ENCODE measurements at regions not wholly inside any gene's neighbourhood (a gene's known extent, or its start where the extent isn't known, plus 50 kb on each side); places are given as distances from the start of the nearest gene placed in this dataset.
"Not testable (repeated sequence)": the region's sequence is repeated elsewhere in the genome, so short reads cannot be mapped to it uniquely, and the experiment has no call there.

DNA sequence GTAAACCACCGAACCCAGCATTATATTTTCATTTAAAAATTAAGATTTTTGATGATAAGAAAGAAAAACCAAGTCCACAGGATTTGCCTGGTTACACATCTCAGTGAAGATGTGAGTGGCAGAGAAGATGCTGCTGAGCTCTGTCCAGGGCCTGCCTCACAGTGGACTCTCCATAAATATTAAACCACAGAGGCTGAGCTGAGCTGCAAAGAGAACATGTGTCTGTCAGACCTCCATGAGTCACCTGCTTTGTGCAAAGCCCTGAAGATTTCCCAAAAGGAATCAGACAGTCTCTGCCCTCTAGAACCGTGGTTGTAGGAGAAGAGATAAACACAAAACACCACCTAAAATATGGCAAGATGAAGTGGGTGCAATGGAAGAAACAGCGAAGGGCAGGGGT is 127.2 kb upstream of the TSC22D1 start:
- Mint-ChIP-seq H3K4me3 (no peak overlapping the region), H3K27ac (no peak overlapping the region), H3K36me3 (no peaks in the 10 kb centered on the region), H3K4me1 (no peaks in the 10 kb centered on the region), H3K27me3 (ENCODE audit: low read depth in 3 of 3) (peaks cover 0 to 6% (median 3%) of the 10 kb centered on the region in 3 donors), H3K9me3 (no peaks in the 10 kb centered on the region)
- no peak for DNase-seq

DNA sequence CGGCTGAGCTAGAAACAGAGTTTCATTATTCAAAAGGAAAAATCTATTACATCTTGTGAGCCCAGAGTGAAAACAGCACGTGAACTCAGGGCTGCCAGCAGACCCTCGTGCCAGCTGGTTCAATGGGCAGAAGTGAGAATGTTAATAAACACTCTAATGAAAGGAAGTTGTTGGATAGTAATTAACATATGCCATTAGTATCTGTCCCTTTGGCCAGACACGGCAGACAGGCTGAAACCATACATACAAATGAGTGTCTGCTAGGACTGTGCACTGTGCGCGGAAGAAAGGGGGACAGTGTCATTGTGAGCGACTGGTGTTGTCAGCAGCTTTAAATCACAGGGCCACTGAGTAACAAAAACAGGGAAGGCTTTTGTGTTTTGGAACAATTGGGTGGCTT is 121.9 kb upstream of the TSC22D1 start:
- no peak overlapping the region for H3K4me3 Mint-ChIP-seq
- DNase-seq, result no peak
- H3K27ac Mint-ChIP-seq, result no peak overlapping the region
- H3K9me3 Mint-ChIP-seq, result no peaks in the 10 kb centered on the region
- no peaks in the 10 kb centered on the region for H3K36me3 Mint-ChIP-seq
- H3K27me3 Mint-ChIP-seq (ENCODE audit: low read depth in 3 of 3), result peaks cover 2 to 4% (median 3%) of the 10 kb centered on the region in 3 donors
- no peaks in the 10 kb centered on the region for H3K4me1 Mint-ChIP-seq

DNA sequence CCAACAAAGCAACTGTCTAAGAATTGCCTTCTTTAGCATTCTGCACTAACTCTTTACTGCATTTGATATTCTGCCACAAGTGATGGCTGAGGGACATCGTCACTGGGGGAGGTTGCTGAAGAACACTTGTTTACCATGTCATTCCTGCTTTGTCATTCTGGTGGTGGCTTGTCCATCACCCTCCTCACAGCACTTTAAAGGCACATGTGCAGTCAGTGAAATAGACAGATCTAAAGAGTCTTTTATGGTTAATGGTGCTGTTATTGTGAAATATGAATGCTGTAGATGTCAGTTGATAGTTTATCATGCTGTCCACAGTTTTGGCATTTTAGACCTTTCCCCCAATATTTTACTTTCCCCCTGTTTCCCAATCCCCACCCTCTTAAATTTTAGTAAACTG is 120.9 kb upstream of the TSC22D1 start:
- Mint-ChIP-seq H3K4me1 (no peaks in the 10 kb centered on the region), H3K27me3 (ENCODE audit: low read depth in 3 of 3) (peaks cover 2 to 4% (median 3%) of the 10 kb centered on the region in 3 donors), H3K9me3 (no peaks in the 10 kb centered on the region), H3K36me3 (no peaks in the 10 kb centered on the region), H3K4me3 (no peak overlapping the region), H3K27ac (no peak overlapping the region)
- no peak for DNase-seq

DNA sequence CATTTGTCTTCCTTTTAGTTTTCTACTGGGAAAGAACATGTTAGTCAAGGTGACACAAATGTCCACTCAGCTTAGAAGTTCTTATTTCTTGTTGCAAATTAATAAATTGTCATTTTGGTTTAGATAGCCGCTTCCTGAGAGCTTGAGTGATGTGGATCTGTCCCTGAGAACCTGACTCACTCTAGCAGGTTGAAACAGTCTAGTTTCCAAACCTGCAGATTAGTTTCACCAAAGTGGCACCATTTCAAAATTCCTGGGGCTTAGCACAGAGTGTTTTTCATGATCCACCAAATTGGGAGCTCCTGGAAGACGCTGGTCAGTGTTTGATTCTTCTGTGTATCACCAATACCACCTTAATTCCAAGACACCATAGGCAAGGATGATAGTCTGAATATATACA is 119.4 kb upstream of the TSC22D1 start:
- Mint-ChIP-seq H3K27me3 (ENCODE audit: low read depth in 3 of 3) (peaks cover 2 to 5% (median 4%) of the 10 kb centered on the region in 3 donors), H3K36me3 (no peaks in the 10 kb centered on the region), H3K4me1 (no peaks in the 10 kb centered on the region), H3K9me3 (no peaks in the 10 kb centered on the region), H3K27ac (no peak overlapping the region), H3K4me3 (no peak overlapping the region)
- DNase-seq, result no peak

DNA sequence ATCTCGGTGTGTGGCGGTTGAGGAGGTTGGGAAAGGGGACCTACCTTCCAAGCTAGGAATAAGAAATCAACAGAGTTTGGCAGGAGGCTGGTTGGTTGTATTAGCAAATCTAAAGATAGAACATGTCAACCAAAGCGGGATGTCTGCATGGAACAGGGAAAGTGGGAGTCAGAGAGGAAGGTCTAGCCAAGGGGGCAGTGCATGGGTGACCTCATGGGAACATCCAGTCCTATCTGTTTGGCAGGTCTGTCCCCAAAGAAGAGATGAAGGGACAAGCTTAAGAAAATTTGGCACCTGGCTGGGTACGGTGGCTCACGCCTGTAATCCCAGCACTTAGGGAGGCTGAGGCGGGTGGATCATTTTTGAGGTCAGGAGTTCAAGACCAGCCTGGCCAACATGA is 118.7 kb upstream of the TSC22D1 start:
- Mint-ChIP-seq H3K4me3 (no peak overlapping the region), H3K9me3 (no peaks in the 10 kb centered on the region), H3K36me3 (no peaks in the 10 kb centered on the region), H3K4me1 (no peaks in the 10 kb centered on the region), H3K27me3 (ENCODE audit: low read depth in 3 of 3) (peaks cover 4 to 5% (median 4%) of the 10 kb centered on the region in 3 donors), H3K27ac (no peak overlapping the region)
- DNase-seq, result no peak

DNA sequence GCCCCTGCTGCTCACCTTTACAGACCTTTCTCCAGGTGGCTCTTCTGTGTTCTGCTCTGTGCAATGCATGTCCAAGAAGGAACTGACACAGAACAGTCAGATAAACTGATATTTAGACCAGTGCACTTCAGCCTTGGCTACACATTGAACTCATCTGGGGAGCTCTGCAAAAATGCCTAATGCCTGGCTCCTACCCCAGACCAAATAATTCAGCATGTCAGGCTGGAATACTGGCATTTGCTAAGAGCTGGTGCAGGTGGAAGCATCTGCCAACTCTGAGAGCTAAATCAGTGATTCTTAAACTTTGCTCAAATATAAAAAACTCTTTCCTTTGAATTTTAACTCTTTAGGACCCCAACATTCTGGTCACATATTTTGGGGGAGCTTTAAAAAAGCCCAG is 118.2 kb upstream of the TSC22D1 start:
- peaks cover 4 to 5% (median 4%) of the 10 kb centered on the region in 3 donors for H3K27me3 Mint-ChIP-seq (ENCODE audit: low read depth in 3 of 3)
- no peaks in the 10 kb centered on the region for H3K36me3 Mint-ChIP-seq
- DNase-seq, result no peak
- H3K4me3 Mint-ChIP-seq, result no peak overlapping the region
- no peaks in the 10 kb centered on the region for H3K4me1 Mint-ChIP-seq
- H3K9me3 Mint-ChIP-seq, result no peaks in the 10 kb centered on the region
- H3K27ac Mint-ChIP-seq, result no peak overlapping the region

DNA sequence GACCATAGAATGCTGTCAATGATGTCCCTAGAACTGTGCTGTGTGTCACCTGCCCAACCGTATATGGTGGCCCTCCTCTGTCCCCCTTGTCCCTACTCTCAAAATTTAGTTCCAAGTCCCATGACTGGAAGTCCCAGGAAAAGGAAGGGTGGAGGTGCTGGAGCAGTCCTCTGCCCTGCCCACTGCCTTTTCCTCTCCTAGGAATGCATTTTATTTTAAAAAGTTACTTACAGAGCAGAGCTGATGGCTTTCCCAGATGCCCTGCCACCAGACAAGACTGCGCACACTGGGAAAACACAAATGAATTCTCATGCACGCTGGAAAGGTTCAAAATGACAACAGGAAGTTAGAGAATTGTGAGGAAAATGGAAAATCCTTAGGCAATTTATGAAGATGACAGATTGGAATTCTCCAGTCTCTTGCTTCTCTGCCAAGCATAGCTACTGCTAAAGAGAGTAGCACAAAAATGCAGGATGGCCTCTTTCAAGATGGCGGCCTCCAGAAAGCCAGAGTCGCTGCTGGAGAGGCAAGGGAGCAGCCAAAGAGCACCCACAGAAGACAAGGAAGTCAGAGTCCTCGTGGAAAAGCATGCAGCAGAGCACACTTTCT is 117.1 kb upstream of the TSC22D1 start:
- Mint-ChIP-seq H3K4me1 (no peaks in the 10 kb centered on the region), H3K4me3 (no peak overlapping the region), H3K27me3 (ENCODE audit: low read depth in 3 of 3) (peaks cover 4 to 5% (median 4%) of the 10 kb centered on the region in 3 donors), H3K9me3 (no peaks in the 10 kb centered on the region), H3K27ac (no peak overlapping the region), H3K36me3 (no peaks in the 10 kb centered on the region)
- no peak for DNase-seq

DNA sequence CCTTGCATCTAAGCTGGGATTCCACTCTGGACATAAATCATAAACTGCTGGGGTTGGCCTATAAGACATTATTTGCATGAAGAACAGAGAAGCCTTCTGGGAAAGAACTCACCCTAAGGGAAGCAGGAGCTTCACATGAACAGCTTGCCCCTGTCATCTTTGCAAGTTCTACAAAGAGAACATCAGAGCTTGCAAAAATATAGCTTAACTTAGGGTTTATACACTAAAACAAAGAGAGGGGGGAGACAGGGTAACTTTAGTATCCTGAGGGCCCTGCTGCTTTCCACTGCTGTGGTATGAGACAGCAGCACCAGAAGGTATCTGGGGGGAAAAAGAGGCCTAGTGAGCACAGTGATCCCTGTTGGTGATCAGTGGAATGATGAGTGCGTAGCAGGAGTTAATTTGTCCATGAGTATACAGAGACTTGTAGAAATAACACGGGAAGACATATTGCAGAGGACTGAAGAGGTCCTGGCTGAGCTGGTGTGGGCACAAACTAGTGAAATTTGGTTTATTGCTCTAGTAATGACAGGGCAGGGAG is 116.1 kb upstream of the TSC22D1 start:
- Mint-ChIP-seq H3K27me3 (ENCODE audit: low read depth in 3 of 3) (peaks cover 1 to 5% (median 4%) of the 10 kb centered on the region in 3 donors), H3K36me3 (no peaks in the 10 kb centered on the region), H3K4me1 (no peaks in the 10 kb centered on the region), H3K4me3 (no peak overlapping the region), H3K27ac (no peak overlapping the region), H3K9me3 (no peaks in the 10 kb centered on the region)
- DNase-seq, result no peak

DNA sequence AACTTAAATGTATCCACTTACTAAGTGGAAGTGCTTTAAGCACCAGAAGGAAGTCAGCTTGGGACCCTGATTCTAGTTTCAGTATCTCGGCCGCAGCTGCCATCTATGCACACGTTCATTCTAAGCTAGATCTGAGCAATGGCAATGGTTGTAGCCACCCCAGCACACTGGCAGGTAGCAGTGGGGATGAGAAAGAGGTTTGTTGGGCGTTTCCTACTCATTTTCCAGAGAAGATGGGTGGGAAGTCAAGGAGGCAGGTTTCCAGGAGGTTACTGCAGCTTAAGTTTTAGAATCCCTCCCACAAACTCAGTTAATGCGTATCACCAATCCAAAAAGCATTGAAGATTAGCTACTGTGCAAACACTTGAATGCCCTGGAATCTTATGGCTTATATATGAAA is 114.2 kb upstream of the TSC22D1 start:
- DNase-seq, result no peak
- Mint-ChIP-seq H3K9me3 (no peaks in the 10 kb centered on the region), H3K36me3 (peaks cover 0 to 3% (median 0%) of the 10 kb centered on the region in 3 donors), H3K4me3 (no peak overlapping the region), H3K27ac (no peak overlapping the region), H3K4me1 (peaks cover 5 to 14% of the 10 kb centered on the region in 2 donors), H3K27me3 (ENCODE audit: low read depth in 3 of 3) (peaks cover 1 to 5% (median 4%) of the 10 kb centered on the region in 3 donors)

DNA sequence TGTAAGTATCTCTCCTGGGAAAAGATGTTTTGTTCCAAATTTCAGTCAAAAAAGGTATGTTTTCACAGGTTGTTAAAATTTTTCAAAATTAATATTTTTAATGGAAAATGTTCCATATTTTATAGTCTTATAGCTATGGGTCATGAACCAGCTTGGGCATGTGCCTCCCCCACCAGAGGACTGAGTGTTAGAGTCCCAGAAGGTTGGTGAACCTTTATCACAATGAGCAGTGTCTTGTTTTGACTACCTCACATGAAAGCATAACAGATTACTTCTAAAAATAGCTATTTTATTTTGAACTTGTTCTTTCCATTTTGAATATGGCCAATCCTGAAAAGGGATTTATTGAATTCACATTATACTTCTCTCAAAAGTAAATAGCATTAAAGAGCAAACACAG is 112.5 kb upstream of the TSC22D1 start:
- no peak for DNase-seq

DNA sequence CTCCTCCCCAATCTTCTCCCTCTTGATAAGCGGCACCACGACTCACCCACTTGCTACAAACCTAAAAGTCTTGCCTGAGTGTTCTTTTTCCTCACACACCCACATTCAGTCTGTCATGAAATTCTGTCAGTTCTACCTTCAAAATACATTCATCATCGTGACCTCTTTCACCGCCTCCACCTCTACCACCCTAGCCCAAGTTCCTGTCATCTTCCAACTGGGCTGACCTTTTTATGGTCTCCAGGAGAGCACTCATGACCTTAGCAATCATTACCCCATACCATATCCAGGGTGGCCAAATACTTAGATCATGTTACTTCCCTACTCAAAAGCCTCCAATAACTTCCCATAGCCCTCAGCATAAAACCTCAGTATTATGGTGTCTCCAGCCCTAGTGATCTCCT is 110.4 kb upstream of the TSC22D1 start:
- H3K4me3 Mint-ChIP-seq, result no peak overlapping the region
- peak overlapping the region in 1 of 6 donors; percentile 43 for H3K27ac Mint-ChIP-seq
- peaks cover 0 to 3% (median 0%) of the 10 kb centered on the region in 3 donors for H3K36me3 Mint-ChIP-seq
- peaks cover 0 to 4% (median 1%) of the 10 kb centered on the region in 3 donors for H3K27me3 Mint-ChIP-seq (ENCODE audit: low read depth in 3 of 3)
- peaks cover 5 to 16% of the 10 kb centered on the region in 2 donors for H3K4me1 Mint-ChIP-seq
- no peak for DNase-seq
- no peaks in the 10 kb centered on the region for H3K9me3 Mint-ChIP-seq

More for the DNA sequence above, 112.5 kb upstream of the TSC22D1 start:
- Mint-ChIP-seq H3K27me3 (ENCODE audit: low read depth in 3 of 3) (peaks cover 0 to 4% (median 1%) of the 10 kb centered on the region in 3 donors), H3K4me1 (peaks cover 5 to 16% of the 10 kb centered on the region in 2 donors), H3K9me3 (no peaks in the 10 kb centered on the region), H3K27ac (no peak overlapping the region), H3K36me3 (peaks cover 0 to 3% (median 0%) of the 10 kb centered on the region in 3 donors), H3K4me3 (no peak overlapping the region)

DNA sequence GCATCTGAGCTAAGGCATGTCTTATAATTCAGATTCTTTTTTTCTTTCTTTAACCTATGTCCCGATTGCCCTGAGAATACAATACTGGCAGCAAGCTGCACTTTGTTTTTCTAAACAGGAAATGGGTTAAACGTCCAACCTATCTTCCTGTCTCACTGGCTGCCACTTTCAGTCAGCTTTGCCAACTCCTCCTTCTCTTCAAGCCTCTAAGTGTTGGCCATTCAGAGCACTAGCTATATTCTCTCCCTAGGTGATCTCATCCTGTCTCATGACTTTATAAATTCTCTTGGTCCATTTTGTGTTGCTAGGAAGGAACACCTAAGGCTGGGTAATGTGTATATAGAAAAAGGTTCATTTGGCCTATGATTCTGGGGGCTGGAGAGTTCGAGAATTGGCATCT is 109.5 kb upstream of the TSC22D1 start:
- Mint-ChIP-seq H3K4me1 (peaks cover 5 to 16% of the 10 kb centered on the region in 2 donors), H3K9me3 (no peaks in the 10 kb centered on the region), H3K27me3 (ENCODE audit: low read depth in 3 of 3) (peaks cover 0 to 2% (median 1%) of the 10 kb centered on the region in 3 donors), H3K27ac (peak overlapping the region in 2 of 6 donors; percentile 12 to 29), H3K36me3 (peaks cover 0 to 3% (median 0%) of the 10 kb centered on the region in 3 donors), H3K4me3 (no peak overlapping the region)
- DNase-seq, result peak in 1 of 3 donors; percentile 9

DNA sequence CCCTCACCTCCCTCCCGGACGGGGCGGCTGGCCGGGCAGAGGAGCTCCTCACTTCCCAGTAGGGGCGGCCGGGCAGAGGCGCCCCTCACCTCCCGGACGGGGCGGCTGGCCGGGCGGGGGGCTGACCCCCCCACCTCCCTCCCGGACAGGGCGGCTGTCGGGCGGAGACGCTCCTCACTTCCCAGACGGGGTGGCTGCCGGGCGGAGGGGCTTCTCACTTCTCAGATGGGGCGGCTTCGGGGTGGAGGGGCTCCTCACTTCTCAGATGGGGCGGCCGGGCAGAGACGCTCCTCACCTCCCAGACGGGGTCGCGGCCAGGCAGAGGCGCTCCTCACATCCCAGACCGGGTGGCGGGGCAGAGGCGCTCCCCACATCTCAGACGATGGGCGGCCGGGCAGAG is 106.3 kb upstream of the TSC22D1 start:
- not testable (repeated sequence) for H3K27ac Mint-ChIP-seq; H3K9me3 Mint-ChIP-seq; H3K36me3 Mint-ChIP-seq; H3K27me3 Mint-ChIP-seq (ENCODE audit: low read depth in 3 of 3); H3K4me3 Mint-ChIP-seq; DNase-seq
- peaks cover 5 to 16% of the 10 kb centered on the region in 2 donors for H3K4me1 Mint-ChIP-seq

DNA sequence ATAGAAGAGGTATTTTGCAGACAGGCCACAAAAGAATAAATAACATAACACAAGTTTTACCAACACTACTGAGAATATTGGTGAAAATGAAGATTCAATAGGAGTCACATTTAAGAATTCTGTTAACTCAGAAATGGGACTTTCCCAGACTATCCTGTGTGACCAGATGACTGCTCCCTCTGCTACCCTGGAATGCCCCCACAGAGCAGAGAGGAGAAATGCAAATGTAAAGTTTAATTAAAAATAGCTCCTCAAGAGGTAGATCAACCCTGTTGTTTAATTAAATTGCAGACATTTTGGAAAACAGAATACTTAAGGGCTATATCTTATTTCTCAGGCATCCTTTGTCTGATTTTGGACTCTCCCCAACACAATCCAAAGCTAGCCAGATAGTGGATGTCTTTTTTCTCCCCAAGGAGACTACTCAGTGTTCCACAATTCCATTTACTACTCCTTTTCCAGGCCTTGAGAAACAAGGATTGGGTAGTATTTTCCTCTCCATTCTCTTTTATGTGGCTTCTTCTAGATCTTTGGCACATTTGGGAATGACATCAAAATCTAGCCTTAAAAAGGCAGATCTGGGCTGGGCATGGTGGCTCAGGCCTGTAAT is 104.7 kb upstream of the TSC22D1 start:
- no peak for DNase-seq
- peaks cover 0 to 2% (median 0%) of the 10 kb centered on the region in 3 donors for H3K27me3 Mint-ChIP-seq (ENCODE audit: low read depth in 3 of 3)
- peaks cover 5 to 7% of the 10 kb centered on the region in 2 donors for H3K4me1 Mint-ChIP-seq
- H3K36me3 Mint-ChIP-seq, result no peaks in the 10 kb centered on the region
- H3K4me3 Mint-ChIP-seq, result no peak overlapping the region
- no peaks in the 10 kb centered on the region for H3K9me3 Mint-ChIP-seq
- no peak overlapping the region for H3K27ac Mint-ChIP-seq

Data from immature natural killer cell (primary cell).